OCI-LY3 (cell line): ENCODE measurements at regions not wholly inside any gene's neighbourhood (a gene's known extent, or its start where the extent isn't known, plus 50 kb on each side); places are given as distances from the start of the nearest gene placed in this dataset.

Source experiments
- H2AFZ ChIP-seq: fragments of 200-600, 300-600 bp; shearing (Covaris generic); 2 replicates; pipeline ENCODE4 v1.6.0; 2014; ENCODE audit warnings: antibody characterized with exemption, low read depth, low read length
- H3K27ac ChIP-seq: fragments of 200-600, 300-600 bp; sonication (generic); 2 replicates; pipeline ENCODE4 v1.5.1; 2014; ENCODE audit warnings: mild to moderate bottlenecking, low read length, moderate library complexity, mixed read lengths
- H3K27me3 ChIP-seq: fragments of 200-600, 300-600 bp; sonication (generic); 2 replicates; pipeline ENCODE4 v1.6.1; 2014; ENCODE audit warnings: low read depth, low read length, mixed read lengths
- H3K36me3 ChIP-seq: fragments of 200-600, 300-600 bp; sonication (generic); replicated peaks from 2 replicates; pipeline ENCODE3; 2014; ENCODE audit warnings: low read depth, low read length, mixed read lengths
- H3K4me1 ChIP-seq: fragments of 300-600, 200-600 bp; sonication (generic); 2 replicates; pipeline ENCODE4 v1.6.1; 2014; ENCODE audit warnings: low read length, mixed read lengths
- H3K4me2 ChIP-seq: fragments of 200-600, 300-600 bp; sonication (generic); 2 replicates; pipeline ENCODE4 v1.6.1; 2014; ENCODE audit warnings: low read length, mixed read lengths
- H3K4me3 ChIP-seq: fragments of 300-600, 200-600 bp; sonication (generic); 2 replicates; pipeline ENCODE4 v1.5.1; 2014; ENCODE audit warnings: antibody characterized with exemption, mild to moderate bottlenecking, low read length, moderate library complexity
- H3K79me2 ChIP-seq: fragments of 300-600, 200-600 bp; shearing (Covaris generic); 2 replicates; pipeline ENCODE4 v1.6.1; 2014; ENCODE audit warnings: mild to moderate bottlenecking, low read length, mixed read lengths
- H3K9ac ChIP-seq: fragments of 300-600, 200-600 bp; shearing (Covaris generic); 2 replicates; pipeline ENCODE4 v1.6.0; 2014; ENCODE audit warnings: mild to moderate bottlenecking, low read length, moderate library complexity
- H3K9me3 ChIP-seq: fragments of 200-600, 300-600 bp; shearing (Covaris generic); 2 replicates; pipeline ENCODE4 v1.6.1; 2014; ENCODE audit warnings: low read length, mixed read lengths; ENCODE audit not compliant: insufficient read depth
- H4K20me1 ChIP-seq: fragments of 200-600, 300-600 bp; sonication (generic); 2 replicates; pipeline ENCODE4 v1.6.1; 2016; ENCODE audit warnings: low read length, mixed read lengths; ENCODE audit not compliant: insufficient read depth
- EZH2phosphoT487 ChIP-seq: fragments of 200-600 bp; shearing (Covaris generic); IDR thresholded peaks from 2 replicates; pipeline ENCODE4 v1.6.1; 2018; ENCODE audit warnings: antibody characterized with exemption, mixed run types, low read depth
- TF ChIP-seq, protein P1 (sequence below): fragments of 200-600, 300-600 bp; sonication (generic); IDR thresholded peaks from 2 replicates; pipeline ENCODE4 v1.5.1; 2014; ENCODE audit warnings: antibody characterized with exemption, low read length, low read depth

GRCh38 chr9:126164796-126165525 lies 161.7 kb upstream of the MVB12B start:
- H3K79me2 ChIP-seq: no peaks in the 10 kb centered on the region
- H3K9me3 ChIP-seq: no peaks in the 10 kb centered on the region
- H3K27ac ChIP-seq: no peak overlapping the region
- TF ChIP-seq EZH2phosphoT487: no peak
- TF ChIP-seq, protein P1, sequence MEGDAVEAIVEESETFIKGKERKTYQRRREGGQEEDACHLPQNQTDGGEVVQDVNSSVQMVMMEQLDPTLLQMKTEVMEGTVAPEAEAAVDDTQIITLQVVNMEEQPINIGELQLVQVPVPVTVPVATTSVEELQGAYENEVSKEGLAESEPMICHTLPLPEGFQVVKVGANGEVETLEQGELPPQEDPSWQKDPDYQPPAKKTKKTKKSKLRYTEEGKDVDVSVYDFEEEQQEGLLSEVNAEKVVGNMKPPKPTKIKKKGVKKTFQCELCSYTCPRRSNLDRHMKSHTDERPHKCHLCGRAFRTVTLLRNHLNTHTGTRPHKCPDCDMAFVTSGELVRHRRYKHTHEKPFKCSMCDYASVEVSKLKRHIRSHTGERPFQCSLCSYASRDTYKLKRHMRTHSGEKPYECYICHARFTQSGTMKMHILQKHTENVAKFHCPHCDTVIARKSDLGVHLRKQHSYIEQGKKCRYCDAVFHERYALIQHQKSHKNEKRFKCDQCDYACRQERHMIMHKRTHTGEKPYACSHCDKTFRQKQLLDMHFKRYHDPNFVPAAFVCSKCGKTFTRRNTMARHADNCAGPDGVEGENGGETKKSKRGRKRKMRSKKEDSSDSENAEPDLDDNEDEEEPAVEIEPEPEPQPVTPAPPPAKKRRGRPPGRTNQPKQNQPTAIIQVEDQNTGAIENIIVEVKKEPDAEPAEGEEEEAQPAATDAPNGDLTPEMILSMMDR: no peak
- H3K4me1 ChIP-seq: no peaks in the 10 kb centered on the region
- no peak overlapping the region for H3K9ac ChIP-seq
- H4K20me1 ChIP-seq: no peaks in the 10 kb centered on the region
- no peak overlapping the region for H3K4me3 ChIP-seq
- no peaks in the 10 kb centered on the region for H3K36me3 ChIP-seq
- H3K4me2 ChIP-seq: no peak overlapping the region
- H3K27me3 ChIP-seq: peaks cover 23% of the 10 kb centered on the region
- H2AFZ ChIP-seq: no peak overlapping the region

DNA sequence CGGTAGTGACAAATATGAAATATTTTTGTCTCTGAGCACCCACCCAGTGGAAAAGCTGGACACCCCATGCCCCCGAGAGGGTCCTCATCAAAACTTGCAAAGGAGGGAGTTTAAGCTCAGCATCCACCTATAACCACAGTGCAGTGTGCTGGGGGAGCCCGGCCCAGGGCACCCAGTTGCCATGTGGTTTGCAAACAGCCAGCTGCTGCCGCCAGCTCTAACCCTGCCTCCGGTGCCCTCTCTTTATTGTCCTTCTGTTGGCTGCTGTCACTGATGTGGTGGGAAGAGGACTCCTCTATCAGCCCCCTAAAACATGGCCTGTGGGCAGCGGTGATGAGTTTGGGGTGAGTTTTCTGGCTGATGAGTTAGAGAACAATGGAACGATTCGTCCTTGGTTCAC lies 160.9 kb upstream of the MVB12B start:
- no peak overlapping the region for H3K27ac ChIP-seq
- no peak overlapping the region for H2AFZ ChIP-seq
- H3K4me1 ChIP-seq: no peaks in the 10 kb centered on the region
- H3K9me3 ChIP-seq: no peaks in the 10 kb centered on the region
- peaks cover 29% of the 10 kb centered on the region for H3K27me3 ChIP-seq
- no peaks in the 10 kb centered on the region for H4K20me1 ChIP-seq
- TF ChIP-seq EZH2phosphoT487: no peak
- TF ChIP-seq, protein P1: no peak
- no peaks in the 10 kb centered on the region for H3K79me2 ChIP-seq
- no peak overlapping the region for H3K4me2 ChIP-seq
- no peak overlapping the region for H3K9ac ChIP-seq
- no peaks in the 10 kb centered on the region for H3K36me3 ChIP-seq
- no peak overlapping the region for H3K4me3 ChIP-seq

- no peak overlapping the region for H3K9ac ChIP-seq
Measured at GRCh38 chr9:126166291-126166690, 160.3 kb upstream of the MVB12B start.

DNA sequence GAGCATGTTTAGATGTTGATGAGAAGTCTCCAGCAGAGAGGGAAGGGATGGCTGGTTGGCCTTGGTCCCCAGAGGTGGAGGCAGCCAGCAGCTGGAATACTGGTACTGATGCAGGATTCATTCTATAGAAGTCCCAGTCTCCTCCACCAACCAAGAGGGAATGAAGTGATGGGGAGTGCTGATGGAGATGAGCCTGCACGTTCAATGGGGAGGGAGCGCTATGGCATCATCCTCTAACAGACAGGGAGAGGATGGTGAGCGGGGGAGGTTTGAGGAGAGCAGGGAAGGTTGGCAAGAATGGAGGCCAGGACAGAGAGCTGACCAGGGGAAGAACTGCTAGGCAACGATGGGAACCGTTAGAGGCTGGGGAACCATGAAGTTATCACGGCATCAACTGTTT lies 159.8 kb upstream of the MVB12B start:
- H3K4me2 ChIP-seq: no peak overlapping the region
- H3K9me3 ChIP-seq: no peaks in the 10 kb centered on the region
- no peaks in the 10 kb centered on the region for H4K20me1 ChIP-seq
- TF ChIP-seq EZH2phosphoT487: no peak
- TF ChIP-seq, protein P1: no peak
- H3K9ac ChIP-seq: no peak overlapping the region
- H3K79me2 ChIP-seq: no peaks in the 10 kb centered on the region
- H3K4me3 ChIP-seq: no peak overlapping the region
- no peak overlapping the region for H2AFZ ChIP-seq
- H3K4me1 ChIP-seq: no peaks in the 10 kb centered on the region
- no peaks in the 10 kb centered on the region for H3K36me3 ChIP-seq
- no peak overlapping the region for H3K27ac ChIP-seq
- peaks cover 29% of the 10 kb centered on the region for H3K27me3 ChIP-seq

More at GRCh38 chr9:126166291-126166690, 160.3 kb upstream of the MVB12B start:
- no peak overlapping the region for H3K27ac ChIP-seq
- peaks cover 29% of the 10 kb centered on the region for H3K27me3 ChIP-seq
- H2AFZ ChIP-seq: no peak overlapping the region
- no peaks in the 10 kb centered on the region for H3K36me3 ChIP-seq
- H3K4me2 ChIP-seq: no peak overlapping the region
- H3K4me3 ChIP-seq: no peak overlapping the region
- H3K4me1 ChIP-seq: no peaks in the 10 kb centered on the region
- H3K79me2 ChIP-seq: no peaks in the 10 kb centered on the region
- TF ChIP-seq, protein P1: no peak
- TF ChIP-seq EZH2phosphoT487: no peak
- no peaks in the 10 kb centered on the region for H3K9me3 ChIP-seq
- no peaks in the 10 kb centered on the region for H4K20me1 ChIP-seq
